HG03103 (cell line): ENCODE measurements at regions not wholly inside any gene's neighbourhood (a gene's known extent, or its start where the extent isn't known, plus 50 kb on each side); places are given as distances from the start of the nearest gene placed in this dataset.
"Not testable (repeated sequence)": the region's sequence is repeated elsewhere in the genome, so short reads cannot be mapped to it uniquely, and the experiment has no call there.

Experiments used
- ATAC-seq: cut with Tn5 transposase; IDR thresholded peaks from one replicate; pipeline ENCODE4 v1.9.1; 2021; ENCODE audit warnings: low read depth; ENCODE audit not compliant: unreplicated experiment

DNA sequence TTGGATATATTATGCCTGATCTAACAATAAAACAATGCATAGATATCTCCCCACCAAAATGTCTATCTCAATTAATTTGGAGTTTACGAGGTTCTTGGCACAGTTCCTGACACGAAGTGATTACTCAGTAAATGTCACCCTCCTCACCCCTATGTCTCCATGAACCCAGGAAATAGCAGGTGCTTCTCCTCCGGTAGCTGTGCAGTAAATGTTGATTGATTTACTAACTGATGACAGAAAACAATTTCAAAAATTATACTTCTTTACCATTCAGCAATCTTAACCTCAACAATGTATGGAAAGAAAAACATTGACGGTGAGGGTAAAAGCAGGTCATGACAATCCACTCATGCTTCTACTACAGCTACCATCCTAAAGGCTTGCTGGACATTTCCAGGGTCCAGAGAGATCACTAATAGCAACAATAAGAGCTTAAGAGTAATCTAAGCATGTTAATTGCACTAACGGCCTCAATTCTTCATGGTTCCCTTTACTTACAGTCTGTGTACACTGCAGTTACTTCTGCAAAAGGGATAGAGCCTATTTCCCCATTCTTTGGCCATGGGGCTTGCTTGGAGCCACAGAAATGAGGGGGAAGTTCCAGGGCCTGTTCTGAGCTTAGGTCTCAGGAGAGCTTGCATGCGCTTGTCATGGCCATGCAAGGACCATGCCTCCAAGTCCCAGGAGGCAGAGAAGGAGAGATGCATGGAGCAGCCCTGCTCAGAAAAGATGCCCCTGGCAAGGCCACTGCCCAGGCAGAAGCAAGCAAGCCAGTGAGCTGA lies 222.6 kb downstream of the ATP6V0E2 start:
- not testable (repeated sequence) for ATAC-seq

GRCh38 chr7:150098592-150098991 lies 224.6 kb upstream of the LRRC61 start:
- not testable (repeated sequence) for ATAC-seq

- ATAC-seq, result not testable (repeated sequence)
Observed at GRCh38 chr7:150101282-150101681, 221.9 kb upstream of the LRRC61 start.

- ATAC-seq, result not testable (repeated sequence)
Observed at GRCh38 chr7:150107283-150107682, 215.9 kb upstream of the LRRC61 start.

GRCh38 chr7:150110375-150110820 lies 212.8 kb upstream of the LRRC61 start:
- ATAC-seq, result not testable (repeated sequence)

GRCh38 chr7:150110882-150111281 lies 212.3 kb upstream of the LRRC61 start:
- not testable (repeated sequence) for ATAC-seq

GRCh38 chr7:150111373-150112139 lies 211.6 kb upstream of the LRRC61 start:
- ATAC-seq, result not testable (repeated sequence)

GRCh38 chr7:150113301-150113700 lies 209.9 kb upstream of the LRRC61 start:
- not testable (repeated sequence) for ATAC-seq

DNA sequence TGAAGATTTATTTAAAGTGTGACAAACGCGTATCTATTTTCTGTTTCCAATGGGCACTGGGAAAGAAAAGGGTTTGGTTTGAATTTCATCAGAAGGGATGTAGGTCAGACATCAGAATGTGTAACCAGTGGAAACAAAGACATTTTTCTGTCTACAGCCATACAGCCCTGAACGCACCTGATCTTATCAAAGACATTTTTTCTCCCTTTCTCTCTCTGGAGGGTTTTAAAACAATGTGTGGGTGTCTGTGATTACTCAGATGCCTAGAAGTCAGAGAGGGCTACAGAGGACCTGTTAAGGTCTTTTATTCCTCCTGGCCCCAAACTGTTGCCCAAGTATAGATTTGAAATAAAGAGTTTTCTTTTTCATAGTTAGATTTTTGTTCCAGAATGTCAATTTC lies 208.6 kb upstream of the LRRC61 start:
- ATAC-seq, result not testable (repeated sequence)

- ATAC-seq, result not testable (repeated sequence)
Observed at GRCh38 chr7:150119966-150120365, 203.2 kb upstream of the LRRC61 start.

GRCh38 chr7:150125831-150126230 lies 197.3 kb upstream of the LRRC61 start:
- not testable (repeated sequence) for ATAC-seq

DNA sequence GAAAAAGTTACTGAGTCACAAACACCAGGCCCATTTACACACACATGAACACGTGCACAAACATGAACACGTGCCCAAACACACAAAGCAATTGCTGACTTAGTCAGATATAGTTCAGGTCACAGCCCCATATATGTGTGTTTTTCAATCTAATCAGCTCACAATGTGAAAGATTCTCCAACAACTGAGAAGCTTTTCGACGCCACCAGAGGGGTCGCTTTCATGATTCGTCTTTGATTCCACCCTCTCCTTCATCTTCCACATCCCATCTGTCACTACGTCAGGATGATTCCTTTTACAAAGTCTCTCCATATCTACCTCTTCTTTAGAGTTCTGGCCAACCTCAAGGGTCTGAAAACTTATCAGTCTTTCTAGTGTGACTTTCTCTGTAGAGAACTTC lies 188.7 kb upstream of the LRRC61 start:
- ATAC-seq, result not testable (repeated sequence)

- ATAC-seq, result not testable (repeated sequence)
Observed at GRCh38 chr7:150135620-150136190, 187.4 kb upstream of the LRRC61 start.

GRCh38 chr7:150139840-150140239 lies 183.3 kb upstream of the LRRC61 start:
- not testable (repeated sequence) for ATAC-seq

GRCh38 chr7:150141525-150142345 lies 181.4 kb upstream of the LRRC61 start:
- ATAC-seq, result not testable (repeated sequence)

- ATAC-seq, result not testable (repeated sequence)
Observed at GRCh38 chr7:150146124-150146523, 177.0 kb upstream of the LRRC61 start.

GRCh38 chr7:150147524-150147923 lies 175.6 kb upstream of the LRRC61 start:
- ATAC-seq, result not testable (repeated sequence)

- not testable (repeated sequence) for ATAC-seq
Observed at GRCh38 chr7:150156015-150156414, 167.1 kb upstream of the LRRC61 start.

DNA sequence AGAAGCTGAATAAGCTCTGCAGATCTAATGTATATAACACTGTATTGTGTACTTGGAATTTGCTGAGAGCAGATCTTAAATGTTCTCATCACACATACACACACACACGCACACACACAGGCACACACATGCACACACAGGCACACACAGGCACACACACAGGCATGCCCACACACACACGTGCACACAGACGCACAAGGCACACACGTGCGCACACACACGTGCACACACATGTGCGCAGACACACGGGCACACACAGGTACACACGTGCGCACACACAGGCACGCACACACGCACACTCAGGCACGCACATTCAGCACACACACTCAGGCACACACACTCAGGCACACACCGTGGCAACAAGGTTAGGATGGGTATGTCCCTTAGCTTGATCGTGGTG lies 164.5 kb upstream of the LRRC61 start:
- ATAC-seq, result not testable (repeated sequence)

GRCh38 chr7:150169515-150169914 lies 153.6 kb upstream of the LRRC61 start:
- ATAC-seq, result not testable (repeated sequence)
